Thyroid gland (tissue), 4 donors: ENCODE measurements at regions not wholly inside any gene's neighbourhood (a gene's known extent, or its start where the extent isn't known, plus 50 kb on each side); places are given as distances from the start of the nearest gene placed in this dataset.

Experiments used
- DNase-seq, 2 donors: peaks; one replicate each; pipeline ENCODE4 v3.0.0-alpha.2; 2019
- H3K27ac ChIP-seq, 3 donors: fragments of 200-600 bp; sonication (generic); 1 replicate in 2 of 3; 2 replicates in 1 of 3; pipeline ENCODE4 v1.5.1; 2016 to 2019; ENCODE audit warnings: mild to moderate bottlenecking in 1 of 3, moderate library complexity in 1 of 3
- H3K27me3 ChIP-seq: fragments of 200-600 bp; sonication (generic); one replicate; pipeline ENCODE4 v1.5.1; 2019
- H3K36me3 ChIP-seq, 2 donors: fragments of 200-600 bp; sonication (generic); one replicate each; pipeline ENCODE4 v1.5.1; 2016 to 2019
- H3K4me1 ChIP-seq, 2 donors: fragments of 200-600 bp; sonication (generic); one replicate each; pipeline ENCODE4 v1.5.1; 2017 to 2019
- H3K4me3 ChIP-seq, 3 donors: fragments of 200-600 bp; sonication (generic); replicated peaks in 1 of 3; 1 replicate in 2 of 3; 2 replicates in 1 of 3; pipeline ENCODE4 v1.5.1; 2016; ENCODE audit warnings: mild to moderate bottlenecking in 1 of 3
- H3K9me3 ChIP-seq: fragments of 200-600 bp; sonication (generic); one replicate; pipeline ENCODE4 v1.5.1; 2017
- CTCF ChIP-seq, 6 experiments: fragments of 200-600 bp in 3 of 6; fragments of 450-650 bp in 3 of 6; sonication (generic) in 3 of 6; IDR thresholded peaks; one replicate each; pipeline ENCODE4 v1.5.1; 2016 to 2019; ENCODE audit warnings: antibody characterized with exemption in 6 of 6, mild to moderate bottlenecking in 2 of 6, inconsistent platforms in 1 of 6, moderate library complexity in 1 of 6
- POLR2A ChIP-seq, 2 donors: fragments of 450-650 bp; IDR thresholded peaks; one replicate each; pipeline ENCODE4 v1.6.1; 2017; ENCODE audit warnings: antibody characterized with exemption in 2 of 2, mild to moderate bottlenecking in 2 of 2, moderate library complexity in 1 of 2
- WGBS, 2 donors: methylation state at CpG; one replicate each; pipeline ENCODE4 v1.1.5; 2017; 5-methylcytosine and 5-hydroxymethylcytosine counted together
- intact Hi-C: fragments of 100-400 bp; cut with DNase I; formaldehyde crosslinking; loops from one replicate; pipeline ENCODE4 v1.15.1; 2023

DNA sequence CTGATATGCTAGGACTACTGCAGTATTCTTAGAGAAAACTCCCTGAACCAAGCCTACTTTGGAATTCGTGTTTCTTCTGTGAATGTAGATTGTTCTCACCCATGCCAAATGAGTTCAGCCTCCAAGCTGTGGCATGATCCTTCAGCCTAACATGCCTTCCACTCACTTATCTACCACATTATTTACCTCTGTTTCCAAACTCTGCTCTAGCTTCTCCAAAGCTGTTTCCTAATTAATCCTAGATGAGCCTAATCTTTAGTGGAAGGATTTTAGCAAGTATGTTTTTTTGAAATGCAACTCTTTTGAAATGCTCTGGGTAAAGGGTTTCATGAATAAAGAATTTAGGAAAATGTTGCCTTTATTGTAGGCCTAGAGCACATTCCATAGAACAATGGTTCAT lies 152.9 kb upstream of the MMADHC start:
- no peak overlapping the region for H3K27ac ChIP-seq
- H3K4me3 ChIP-seq, result no peak overlapping the region
- no peaks in the 10 kb centered on the region for H3K9me3 ChIP-seq
- intact Hi-C loops, result no loop called here
- H3K4me1 ChIP-seq, result no peaks in the 10 kb centered on the region
- H3K36me3 ChIP-seq, result no peaks in the 10 kb centered on the region
- no peak for TF ChIP-seq POLR2A (IDR thresholded peaks at IDR 0.05)
- 89 to 91% methylated on average over 1 of the region's 1 CpG for WGBS, 2 donors
- no peak for DNase-seq
- no peaks in the 10 kb centered on the region for H3K27me3 ChIP-seq

- TF ChIP-seq CTCF (IDR thresholded peaks at IDR 0.05) (no peak), POLR2A (IDR thresholded peaks at IDR 0.05) (no peak)
- no peak overlapping the region for H3K4me3 ChIP-seq
- H3K4me1 ChIP-seq, result no peaks in the 10 kb centered on the region
- intact Hi-C loops, result no loop called here
- no peaks in the 10 kb centered on the region for H3K36me3 ChIP-seq
- no peak for DNase-seq
- no peaks in the 10 kb centered on the region for H3K27me3 ChIP-seq
- no peak overlapping the region for H3K27ac ChIP-seq
- H3K9me3 ChIP-seq, result no peaks in the 10 kb centered on the region
- 95% methylated on average over 4 of the region's 4 CpGs for WGBS, 2 donors
Observed at GRCh38 chr2:149739883-149740265, 152.3 kb upstream of the MMADHC start.

DNA sequence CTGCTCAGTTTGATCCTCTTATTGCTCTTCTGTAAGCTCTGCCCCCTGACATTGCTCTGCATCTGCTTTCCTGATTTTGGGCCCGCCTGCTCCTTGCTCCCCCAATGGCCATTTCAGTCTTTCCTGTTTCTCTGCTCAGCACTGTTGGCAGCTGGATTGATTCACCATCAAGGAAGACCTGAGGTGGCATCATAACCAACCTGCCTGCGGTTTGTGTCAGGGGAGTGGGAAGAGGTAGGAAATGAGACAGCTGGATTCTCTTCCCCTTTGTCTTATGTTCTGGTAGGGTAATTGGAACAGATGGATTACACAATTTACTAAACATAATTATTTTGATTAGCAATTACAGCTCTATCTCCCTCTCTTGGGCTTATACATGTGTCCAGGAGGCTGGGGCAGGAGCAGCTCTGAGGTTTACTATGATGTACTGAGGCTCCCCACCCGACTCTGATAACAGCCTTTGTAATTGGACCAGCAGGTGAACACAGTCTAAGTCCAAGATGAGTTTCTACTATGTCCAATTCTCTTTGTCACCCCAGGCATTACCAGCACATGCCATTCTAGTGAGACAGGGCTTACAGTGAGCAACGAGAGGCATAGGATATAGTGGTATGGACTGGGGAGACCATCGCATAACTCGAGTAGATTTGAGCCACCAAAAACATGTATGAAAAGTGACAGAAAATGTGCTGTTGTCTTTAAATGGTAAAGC lies 151.8 kb upstream of the MMADHC start:
- intact Hi-C loops, result no loop called here
- Histone ChIP-seq H3K27ac (no peak overlapping the region), H3K4me1 (no peaks in the 10 kb centered on the region), H3K27me3 (no peaks in the 10 kb centered on the region), H3K9me3 (no peaks in the 10 kb centered on the region), H3K36me3 (no peaks in the 10 kb centered on the region), H3K4me3 (no peak overlapping the region)
- 88 to 95% methylated on average over 6 of the region's 6 CpGs for WGBS, 2 donors
- TF ChIP-seq POLR2A (IDR thresholded peaks at IDR 0.05) (no peak), CTCF (IDR thresholded peaks at IDR 0.05) (no peak)
- no peak for DNase-seq

GRCh38 chr2:149738767-149739166 lies 151.2 kb upstream of the MMADHC start:
- TF ChIP-seq CTCF (IDR thresholded peaks at IDR 0.05) (no peak), POLR2A (IDR thresholded peaks at IDR 0.05) (no peak)
- no peaks in the 10 kb centered on the region for H3K27me3 ChIP-seq
- H3K4me3 ChIP-seq, result no peak overlapping the region
- DNase-seq, result no peak
- no peaks in the 10 kb centered on the region for H3K9me3 ChIP-seq
- WGBS, 2 donors, result 87 to 90% methylated on average over 1 of the region's 1 CpG
- no peak overlapping the region for H3K27ac ChIP-seq
- no peaks in the 10 kb centered on the region for H3K36me3 ChIP-seq
- H3K4me1 ChIP-seq, result no peaks in the 10 kb centered on the region
- intact Hi-C loops, result no loop called here

- 95 to 98% methylated on average over 2 of the region's 2 CpGs for whole genome bisulfite sequencing, 2 donors
- no peaks in the 10 kb centered on the region for H3K4me1 ChIP-seq
- intact Hi-C loops, result no loop called here
Observed at GRCh38 chr2:149737896-149738295, 150.3 kb upstream of the MMADHC start.

More at GRCh38 chr2:149737896-149738295, 150.3 kb upstream of the MMADHC start:
- TF ChIP-seq POLR2A (IDR thresholded peaks at IDR 0.05) (no peak), CTCF (IDR thresholded peaks at IDR 0.05) (no peak)
- H3K27me3 ChIP-seq, result no peaks in the 10 kb centered on the region
- no peaks in the 10 kb centered on the region for H3K36me3 ChIP-seq
- H3K9me3 ChIP-seq, result no peaks in the 10 kb centered on the region
- H3K4me3 ChIP-seq, result no peak overlapping the region
- no peak for DNase-seq
- no peak overlapping the region for H3K27ac ChIP-seq
